OCI-LY3 (cell line): ENCODE measurements at regions not wholly inside any gene's neighbourhood (a gene's known extent, or its start where the extent isn't known, plus 50 kb on each side); places are given as distances from the start of the nearest gene placed in this dataset.
A peak's percentile ranks its signal among the peaks of the same experiment; 100 is the strongest.

Experiments used
- H2AFZ ChIP-seq: fragments of 200-600, 300-600 bp; shearing (Covaris generic); 2 replicates; pipeline ENCODE4 v1.6.0; 2014; ENCODE audit warnings: antibody characterized with exemption, low read depth, low read length
- H3K27ac ChIP-seq: fragments of 200-600, 300-600 bp; sonication (generic); 2 replicates; pipeline ENCODE4 v1.5.1; 2014; ENCODE audit warnings: mild to moderate bottlenecking, low read length, moderate library complexity, mixed read lengths
- H3K27me3 ChIP-seq: fragments of 200-600, 300-600 bp; sonication (generic); 2 replicates; pipeline ENCODE4 v1.6.1; 2014; ENCODE audit warnings: low read depth, low read length, mixed read lengths
- H3K36me3 ChIP-seq: fragments of 200-600, 300-600 bp; sonication (generic); replicated peaks from 2 replicates; pipeline ENCODE3; 2014; ENCODE audit warnings: low read depth, low read length, mixed read lengths
- H3K4me1 ChIP-seq: fragments of 300-600, 200-600 bp; sonication (generic); 2 replicates; pipeline ENCODE4 v1.6.1; 2014; ENCODE audit warnings: low read length, mixed read lengths
- H3K4me2 ChIP-seq: fragments of 200-600, 300-600 bp; sonication (generic); 2 replicates; pipeline ENCODE4 v1.6.1; 2014; ENCODE audit warnings: low read length, mixed read lengths
- H3K4me3 ChIP-seq: fragments of 300-600, 200-600 bp; sonication (generic); 2 replicates; pipeline ENCODE4 v1.5.1; 2014; ENCODE audit warnings: antibody characterized with exemption, mild to moderate bottlenecking, low read length, moderate library complexity
- H3K79me2 ChIP-seq: fragments of 300-600, 200-600 bp; shearing (Covaris generic); 2 replicates; pipeline ENCODE4 v1.6.1; 2014; ENCODE audit warnings: mild to moderate bottlenecking, low read length, mixed read lengths
- H3K9ac ChIP-seq: fragments of 300-600, 200-600 bp; shearing (Covaris generic); 2 replicates; pipeline ENCODE4 v1.6.0; 2014; ENCODE audit warnings: mild to moderate bottlenecking, low read length, moderate library complexity
- H3K9me3 ChIP-seq: fragments of 200-600, 300-600 bp; shearing (Covaris generic); 2 replicates; pipeline ENCODE4 v1.6.1; 2014; ENCODE audit warnings: low read length, mixed read lengths; ENCODE audit not compliant: insufficient read depth
- H4K20me1 ChIP-seq: fragments of 200-600, 300-600 bp; sonication (generic); 2 replicates; pipeline ENCODE4 v1.6.1; 2016; ENCODE audit warnings: low read length, mixed read lengths; ENCODE audit not compliant: insufficient read depth
- EZH2phosphoT487 ChIP-seq: fragments of 200-600 bp; shearing (Covaris generic); IDR thresholded peaks from 2 replicates; pipeline ENCODE4 v1.6.1; 2018; ENCODE audit warnings: antibody characterized with exemption, mixed run types, low read depth
- TF ChIP-seq, protein P1 (sequence below): fragments of 200-600, 300-600 bp; sonication (generic); IDR thresholded peaks from 2 replicates; pipeline ENCODE4 v1.5.1; 2014; ENCODE audit warnings: antibody characterized with exemption, low read length, low read depth

DNA sequence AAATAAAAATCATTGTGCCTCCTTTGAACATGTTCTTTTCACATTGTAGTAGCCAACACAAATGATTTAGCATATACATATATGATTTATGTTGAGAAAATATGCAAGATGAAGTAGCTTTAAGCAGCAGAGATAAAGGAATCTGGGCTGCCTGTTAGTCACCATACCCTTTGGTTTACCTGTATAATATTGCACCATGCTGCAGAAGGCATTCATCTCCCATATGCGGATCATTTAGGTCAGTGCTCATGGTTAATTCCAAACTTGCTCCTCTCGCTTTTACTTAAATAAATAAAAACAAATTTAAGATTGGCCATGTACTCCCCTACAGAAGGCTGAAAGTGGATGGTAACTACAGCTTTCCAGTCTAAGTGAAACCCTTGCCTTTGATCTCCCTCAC lies 86.7 kb upstream of the TBL1XR1 start:
- Histone ChIP-seq H3K36me3 (peaks cover 5% of the 10 kb centered on the region), H3K27ac (peak overlapping the region; percentile 29), H3K9me3 (peaks cover 19% of the 10 kb centered on the region; the same call in 1 of the 2 replicates), H3K4me1 (peaks cover 41% of the 10 kb centered on the region), H3K27me3 (no peaks in the 10 kb centered on the region), H3K4me2 (peak overlapping the region; percentile 58), H3K4me3 (peak overlapping the region; percentile 14; the same call in 1 of the 2 replicates), H3K9ac (peak overlapping the region; percentile 45), H3K79me2 (no peaks in the 10 kb centered on the region), H2AFZ (peak overlapping the region; percentile 85), H4K20me1 (no peaks in the 10 kb centered on the region)
- TF ChIP-seq, protein P1, sequence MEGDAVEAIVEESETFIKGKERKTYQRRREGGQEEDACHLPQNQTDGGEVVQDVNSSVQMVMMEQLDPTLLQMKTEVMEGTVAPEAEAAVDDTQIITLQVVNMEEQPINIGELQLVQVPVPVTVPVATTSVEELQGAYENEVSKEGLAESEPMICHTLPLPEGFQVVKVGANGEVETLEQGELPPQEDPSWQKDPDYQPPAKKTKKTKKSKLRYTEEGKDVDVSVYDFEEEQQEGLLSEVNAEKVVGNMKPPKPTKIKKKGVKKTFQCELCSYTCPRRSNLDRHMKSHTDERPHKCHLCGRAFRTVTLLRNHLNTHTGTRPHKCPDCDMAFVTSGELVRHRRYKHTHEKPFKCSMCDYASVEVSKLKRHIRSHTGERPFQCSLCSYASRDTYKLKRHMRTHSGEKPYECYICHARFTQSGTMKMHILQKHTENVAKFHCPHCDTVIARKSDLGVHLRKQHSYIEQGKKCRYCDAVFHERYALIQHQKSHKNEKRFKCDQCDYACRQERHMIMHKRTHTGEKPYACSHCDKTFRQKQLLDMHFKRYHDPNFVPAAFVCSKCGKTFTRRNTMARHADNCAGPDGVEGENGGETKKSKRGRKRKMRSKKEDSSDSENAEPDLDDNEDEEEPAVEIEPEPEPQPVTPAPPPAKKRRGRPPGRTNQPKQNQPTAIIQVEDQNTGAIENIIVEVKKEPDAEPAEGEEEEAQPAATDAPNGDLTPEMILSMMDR, result no peak
- TF ChIP-seq EZH2phosphoT487, result no peak

DNA sequence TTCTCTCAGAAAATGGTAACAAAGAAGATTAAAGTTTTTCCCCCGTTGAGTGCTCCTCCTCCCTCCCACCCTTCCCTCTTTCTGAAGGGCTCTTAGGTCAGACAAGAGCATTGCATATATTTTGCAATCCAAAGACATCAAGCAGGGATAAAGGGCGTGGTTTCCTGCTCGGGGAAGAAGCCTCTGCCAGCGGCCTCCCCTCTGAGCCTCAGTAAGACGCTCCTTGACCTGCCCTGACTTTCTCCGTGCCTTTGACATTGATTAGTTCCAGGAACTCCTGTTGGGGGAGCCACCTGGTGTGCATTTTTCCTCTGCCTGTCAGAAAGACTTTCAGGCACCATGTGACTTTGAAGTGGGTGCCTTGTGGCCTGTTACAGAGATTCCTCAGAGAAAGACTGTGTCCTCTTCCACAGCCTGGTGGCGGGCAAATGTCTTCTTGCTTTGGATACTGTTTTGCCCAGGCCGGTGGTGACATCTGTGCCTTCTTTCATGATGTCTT lies 87.2 kb upstream of the TBL1XR1 start:
- peak overlapping the region; percentile 14 for H3K4me3 ChIP-seq
- H3K27ac ChIP-seq, result peak overlapping the region; percentile 29
- H3K9ac ChIP-seq, result peak overlapping the region; percentile 45

DNA sequence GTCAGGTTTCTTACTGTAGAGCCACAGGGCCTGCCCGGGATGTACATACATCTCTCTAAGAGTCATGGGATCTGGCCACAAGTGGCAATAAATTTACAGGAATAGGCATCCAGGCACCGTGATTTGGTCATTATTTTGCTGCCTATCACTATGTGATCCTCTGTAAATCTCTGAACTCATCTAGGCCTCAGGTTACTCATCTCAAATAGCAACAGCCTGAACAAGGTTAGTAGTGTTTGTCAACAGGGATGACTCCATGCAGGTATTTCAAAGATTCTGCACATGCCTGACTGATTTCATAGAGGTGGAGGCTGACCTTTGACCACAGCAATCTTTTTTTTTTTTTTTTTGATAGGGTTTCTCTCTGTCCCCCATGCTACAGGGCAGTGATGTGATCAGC lies 88.8 kb upstream of the TBL1XR1 start:
- no peaks in the 10 kb centered on the region for H3K27me3 ChIP-seq
- no peaks in the 10 kb centered on the region for H4K20me1 ChIP-seq
- no peak overlapping the region for H3K27ac ChIP-seq
- peaks cover 13% of the 10 kb centered on the region; the same call in 1 of the 2 replicates for H3K9me3 ChIP-seq
- no peak overlapping the region for H3K4me3 ChIP-seq
- peaks cover 5% of the 10 kb centered on the region for H3K36me3 ChIP-seq
- TF ChIP-seq, protein P1, result no peak
- TF ChIP-seq EZH2phosphoT487, result no peak
- H3K4me1 ChIP-seq, result peaks cover 45% of the 10 kb centered on the region
- H2AFZ ChIP-seq, result no peak overlapping the region
- no peak overlapping the region for H3K4me2 ChIP-seq
- no peaks in the 10 kb centered on the region for H3K79me2 ChIP-seq
- H3K9ac ChIP-seq, result no peak overlapping the region

More for the DNA sequence above, 87.2 kb upstream of the TBL1XR1 start:
- Histone ChIP-seq H3K36me3 (peaks cover 5% of the 10 kb centered on the region), H3K4me2 (peak overlapping the region; percentile 58), H3K27me3 (no peaks in the 10 kb centered on the region), H3K9me3 (peaks cover 19% of the 10 kb centered on the region; the same call in 1 of the 2 replicates), H2AFZ (peak overlapping the region; percentile 85), H3K79me2 (no peaks in the 10 kb centered on the region), H3K4me1 (peaks cover 41% of the 10 kb centered on the region), H4K20me1 (no peaks in the 10 kb centered on the region)
- TF ChIP-seq, protein P1, result peak; percentile 39; the same call in 1 of the 2 replicates
- no peak for TF ChIP-seq EZH2phosphoT487

DNA sequence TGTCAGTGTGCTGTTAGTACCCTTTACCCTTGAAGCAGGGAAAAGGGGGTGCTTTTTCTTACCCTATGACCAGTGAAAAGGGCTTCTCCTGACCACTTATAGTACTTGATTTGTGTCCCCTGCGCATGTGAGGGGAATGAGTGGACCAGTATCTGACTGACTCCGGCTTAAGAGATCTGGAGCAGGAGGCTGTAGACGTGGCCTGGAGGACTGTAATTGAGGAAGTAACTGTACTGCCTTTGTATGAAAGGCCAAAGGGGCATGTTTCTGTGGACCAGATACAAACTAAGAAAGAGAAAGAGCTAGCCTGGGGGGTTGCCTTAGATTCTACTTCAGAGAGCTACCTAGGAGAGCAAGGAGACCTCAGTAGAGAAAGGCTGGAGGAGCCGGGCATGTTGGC lies 89.9 kb upstream of the TBL1XR1 start:
- TF ChIP-seq, protein P1, result no peak
- TF ChIP-seq EZH2phosphoT487, result no peak
- no peaks in the 10 kb centered on the region for H3K36me3 ChIP-seq
- peaks cover 33% of the 10 kb centered on the region for H3K4me1 ChIP-seq
- no peak overlapping the region for H3K4me2 ChIP-seq
- H3K27ac ChIP-seq, result no peak overlapping the region
- H3K9me3 ChIP-seq, result peaks cover 1% of the 10 kb centered on the region; the same call in 1 of the 2 replicates
- no peaks in the 10 kb centered on the region for H4K20me1 ChIP-seq
- H3K79me2 ChIP-seq, result no peaks in the 10 kb centered on the region
- H3K9ac ChIP-seq, result no peak overlapping the region
- no peaks in the 10 kb centered on the region for H3K27me3 ChIP-seq
- peak overlapping the region; percentile 26; the same call in 1 of the 2 replicates for H2AFZ ChIP-seq
- no peak overlapping the region for H3K4me3 ChIP-seq
